ENCODE measurements at regions not wholly inside any gene's neighbourhood (a gene's known extent, or its start where the extent isn't known, plus 50 kb on each side); places are given as distances from the start of the nearest gene placed in this dataset.

DNA sequence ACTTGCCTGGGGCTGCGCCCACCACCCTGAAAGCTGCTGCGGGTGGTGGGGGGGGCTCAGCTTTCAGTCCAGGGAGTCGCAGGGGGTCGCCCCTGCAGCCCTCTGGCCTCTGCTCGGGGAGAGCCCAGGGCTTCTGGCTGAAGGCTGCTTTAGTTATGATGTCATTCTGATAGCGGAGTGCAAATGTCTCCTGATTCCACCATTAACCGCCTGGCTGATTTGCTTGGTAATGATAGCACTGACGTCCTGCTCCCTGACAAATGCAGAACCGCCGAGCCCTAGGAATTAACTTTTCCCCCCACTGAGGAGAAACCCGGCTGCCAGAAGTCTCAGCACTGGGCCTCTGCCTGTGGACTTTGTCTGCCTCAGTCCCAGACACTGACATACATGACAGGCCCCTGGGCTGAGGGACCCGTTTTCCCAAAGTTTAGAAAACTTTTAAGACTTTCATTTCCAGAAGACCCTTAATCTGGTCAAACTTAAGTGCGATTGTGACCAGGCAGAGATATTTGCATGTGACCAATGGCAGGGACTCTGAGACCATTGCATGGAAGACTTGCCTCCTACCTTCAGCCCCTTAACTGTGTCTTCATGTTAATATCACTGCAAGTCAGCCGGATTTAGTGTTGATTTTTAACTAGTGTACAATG, 142.5 kb upstream of the ZNF536 start:
- TF ChIP-seq ATF3 (IDR thresholded peaks at IDR 0.05) (no peak), EZH2 (IDR thresholded peaks at IDR 0.05) (no peak), EZH2phosphoT487 (IDR thresholded peaks at IDR 0.05; ENCODE audit: borderline replicate concordance) (no peak), POLR2AphosphoS5 (IDR thresholded peaks at IDR 0.05; ENCODE audit: low read depth, low read length) (no peak), POLR2A (IDR thresholded peaks at IDR 0.05; ENCODE audit: borderline replicate concordance, extremely low read depth, insufficient read depth, insufficient read length) (no peak), SP1 (IDR thresholded peaks at IDR 0.05; ENCODE audit: low read depth) (no peak)
- TF ChIP-seq, protein P1, sequence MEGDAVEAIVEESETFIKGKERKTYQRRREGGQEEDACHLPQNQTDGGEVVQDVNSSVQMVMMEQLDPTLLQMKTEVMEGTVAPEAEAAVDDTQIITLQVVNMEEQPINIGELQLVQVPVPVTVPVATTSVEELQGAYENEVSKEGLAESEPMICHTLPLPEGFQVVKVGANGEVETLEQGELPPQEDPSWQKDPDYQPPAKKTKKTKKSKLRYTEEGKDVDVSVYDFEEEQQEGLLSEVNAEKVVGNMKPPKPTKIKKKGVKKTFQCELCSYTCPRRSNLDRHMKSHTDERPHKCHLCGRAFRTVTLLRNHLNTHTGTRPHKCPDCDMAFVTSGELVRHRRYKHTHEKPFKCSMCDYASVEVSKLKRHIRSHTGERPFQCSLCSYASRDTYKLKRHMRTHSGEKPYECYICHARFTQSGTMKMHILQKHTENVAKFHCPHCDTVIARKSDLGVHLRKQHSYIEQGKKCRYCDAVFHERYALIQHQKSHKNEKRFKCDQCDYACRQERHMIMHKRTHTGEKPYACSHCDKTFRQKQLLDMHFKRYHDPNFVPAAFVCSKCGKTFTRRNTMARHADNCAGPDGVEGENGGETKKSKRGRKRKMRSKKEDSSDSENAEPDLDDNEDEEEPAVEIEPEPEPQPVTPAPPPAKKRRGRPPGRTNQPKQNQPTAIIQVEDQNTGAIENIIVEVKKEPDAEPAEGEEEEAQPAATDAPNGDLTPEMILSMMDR (IDR thresholded peaks at IDR 0.05 in 2 of 3, conservative IDR thresholded peaks at IDR 0.05 in 1 of 3; ENCODE audit: borderline replicate concordance in 1 of 3, insufficient read depth in 1 of 3, low read depth in 2 of 3, low read length in 2 of 3), result no peak
